OCI-LY1 (cell line): ENCODE measurements at regions not wholly inside any gene's neighbourhood (a gene's known extent, or its start where the extent isn't known, plus 50 kb on each side); places are given as distances from the start of the nearest gene placed in this dataset.

ENCODE experiments used
- EZH2 ChIP-seq: fragments of 200-600 bp; sonication (generic), shearing (Covaris generic); IDR thresholded peaks from 2 replicates; pipeline ENCODE4 v1.8.0; 2017; ENCODE audit warnings: borderline replicate concordance, mixed run types, mild to moderate bottlenecking, antibody characterized with exemption, low read length, moderate library complexity, mixed read lengths
- TF ChIP-seq, protein P1 (sequence below): fragments of 200-600 bp; sonication (generic), shearing (Covaris generic); IDR thresholded peaks from 2 replicates; pipeline ENCODE4 v1.5.1; 2017; ENCODE audit warnings: mild to moderate bottlenecking, antibody characterized with exemption, low read length, moderate library complexity, mixed read lengths

DNA sequence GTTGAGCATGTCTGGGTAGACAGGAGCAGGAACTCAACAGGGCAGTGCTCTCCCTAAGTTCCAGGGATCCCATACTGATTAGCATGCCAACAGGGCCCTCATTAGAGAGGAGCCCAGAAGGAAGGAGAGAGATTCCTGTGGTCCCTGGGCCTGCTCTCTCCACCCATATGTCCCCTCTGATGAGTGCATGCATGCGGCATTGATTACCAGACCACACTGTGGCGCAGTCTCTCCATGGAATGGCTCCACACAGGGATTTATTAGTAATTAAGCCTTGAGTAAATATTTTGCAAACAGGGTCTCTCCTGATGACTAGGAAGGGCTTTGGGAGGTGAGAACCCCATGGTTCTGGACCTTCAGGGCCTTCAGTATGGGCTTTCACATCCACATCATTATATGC lies 60.0 kb upstream of the ST8SIA2 start:
- TF ChIP-seq EZH2: no peak
- TF ChIP-seq, protein P1, sequence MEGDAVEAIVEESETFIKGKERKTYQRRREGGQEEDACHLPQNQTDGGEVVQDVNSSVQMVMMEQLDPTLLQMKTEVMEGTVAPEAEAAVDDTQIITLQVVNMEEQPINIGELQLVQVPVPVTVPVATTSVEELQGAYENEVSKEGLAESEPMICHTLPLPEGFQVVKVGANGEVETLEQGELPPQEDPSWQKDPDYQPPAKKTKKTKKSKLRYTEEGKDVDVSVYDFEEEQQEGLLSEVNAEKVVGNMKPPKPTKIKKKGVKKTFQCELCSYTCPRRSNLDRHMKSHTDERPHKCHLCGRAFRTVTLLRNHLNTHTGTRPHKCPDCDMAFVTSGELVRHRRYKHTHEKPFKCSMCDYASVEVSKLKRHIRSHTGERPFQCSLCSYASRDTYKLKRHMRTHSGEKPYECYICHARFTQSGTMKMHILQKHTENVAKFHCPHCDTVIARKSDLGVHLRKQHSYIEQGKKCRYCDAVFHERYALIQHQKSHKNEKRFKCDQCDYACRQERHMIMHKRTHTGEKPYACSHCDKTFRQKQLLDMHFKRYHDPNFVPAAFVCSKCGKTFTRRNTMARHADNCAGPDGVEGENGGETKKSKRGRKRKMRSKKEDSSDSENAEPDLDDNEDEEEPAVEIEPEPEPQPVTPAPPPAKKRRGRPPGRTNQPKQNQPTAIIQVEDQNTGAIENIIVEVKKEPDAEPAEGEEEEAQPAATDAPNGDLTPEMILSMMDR: no peak
